KMS-11 (cell line): ENCODE measurements at regions not wholly inside any gene's neighbourhood (a gene's known extent, or its start where the extent isn't known, plus 50 kb on each side); places are given as distances from the start of the nearest gene placed in this dataset.

Source experiments
- H2AFZ ChIP-seq: fragments of 200-600 bp; sonication (generic); 2 replicates; pipeline ENCODE4 v1.6.1; 2016; ENCODE audit warnings: antibody characterized with exemption, mixed run types, low read depth
- H3K27ac ChIP-seq: fragments of 200-600 bp; sonication (generic); 2 replicates; pipeline ENCODE4 v1.6.1; 2016; ENCODE audit warnings: mild to moderate bottlenecking, mixed run types
- H3K27me3 ChIP-seq: fragments of 200-600 bp; sonication (generic); 2 replicates; pipeline ENCODE4 v1.6.1; 2017; ENCODE audit warnings: mild to moderate bottlenecking, low read depth, mixed run types, moderate library complexity; ENCODE audit not compliant: insufficient read depth
- H3K36me3 ChIP-seq: fragments of 200-600 bp; sonication (generic); 2 replicates; pipeline ENCODE4 v1.6.1; 2017; ENCODE audit warnings: mild to moderate bottlenecking, mixed run types; ENCODE audit not compliant: insufficient read depth
- H3K4me1 ChIP-seq: fragments of 200-600 bp; sonication (generic); 2 replicates; pipeline ENCODE4 v1.6.1; 2016; ENCODE audit warnings: mild to moderate bottlenecking, low read depth, mixed run types; ENCODE audit not compliant: poor library complexity, severe bottlenecking
- H3K4me2 ChIP-seq: fragments of 200-600 bp; sonication (generic); 2 replicates; pipeline ENCODE4 v1.7.0; 2016; ENCODE audit warnings: mild to moderate bottlenecking, mixed run types
- H3K4me3 ChIP-seq: fragments of 200-600 bp; sonication (generic); IDR thresholded peaks from 2 replicates; pipeline ENCODE4 v1.6.1; 2017; ENCODE audit warnings: low read depth, low read length, mixed read lengths; ENCODE audit not compliant: insufficient read depth
- H3K79me2 ChIP-seq: fragments of 200-600 bp; sonication (generic); 2 replicates; pipeline ENCODE4 v1.6.1; 2016; ENCODE audit warnings: low read depth, mixed run types; ENCODE audit not compliant: insufficient read depth
- H3K9ac ChIP-seq: fragments of 200-600 bp; sonication (generic); 2 replicates; pipeline ENCODE4 v1.6.1; 2016; ENCODE audit warnings: mild to moderate bottlenecking, mixed run types
- H4K20me1 ChIP-seq: fragments of 200-600 bp; sonication (generic); 2 replicates; pipeline ENCODE4 v1.6.1; 2016; ENCODE audit warnings: mild to moderate bottlenecking, mixed run types; ENCODE audit not compliant: insufficient read depth
- CTCF ChIP-seq: fragments of 200-600 bp; sonication (generic); conservative IDR thresholded peaks from 2 replicates; pipeline ENCODE4 v1.6.1; 2017; ENCODE audit warnings: low read depth, mild to moderate bottlenecking, antibody characterized with exemption, low read length, moderate library complexity, mixed read lengths

GRCh38 chr11:19547044-19547443, 165.6 kb upstream of the NAV2 start:
- H3K4me2 ChIP-seq, result no peak overlapping the region; the same call in 1 of the 2 replicates

GRCh38 chr11:19546325-19546724, 166.3 kb upstream of the NAV2 start:
- Histone ChIP-seq H3K27ac (no peak overlapping the region), H3K79me2 (no peaks in the 10 kb centered on the region), H3K9ac (no peak overlapping the region), H3K27me3 (no peaks in the 10 kb centered on the region), H3K4me1 (peaks cover 43% of the 10 kb centered on the region), H4K20me1 (no peaks in the 10 kb centered on the region), H2AFZ (no peak overlapping the region), H3K4me2 (no peak overlapping the region), H3K4me3 (no peak overlapping the region), H3K36me3 (no peaks in the 10 kb centered on the region)
- no peak for TF ChIP-seq CTCF

More at GRCh38 chr11:19547044-19547443, 165.6 kb upstream of the NAV2 start:
- Histone ChIP-seq H3K4me3 (no peak overlapping the region), H3K9ac (no peak overlapping the region), H3K4me1 (peaks cover 50% of the 10 kb centered on the region), H2AFZ (no peak overlapping the region), H3K27ac (no peak overlapping the region), H3K27me3 (no peaks in the 10 kb centered on the region), H3K36me3 (no peaks in the 10 kb centered on the region), H3K79me2 (no peaks in the 10 kb centered on the region), H4K20me1 (no peaks in the 10 kb centered on the region)
- TF ChIP-seq CTCF, result no peak

DNA sequence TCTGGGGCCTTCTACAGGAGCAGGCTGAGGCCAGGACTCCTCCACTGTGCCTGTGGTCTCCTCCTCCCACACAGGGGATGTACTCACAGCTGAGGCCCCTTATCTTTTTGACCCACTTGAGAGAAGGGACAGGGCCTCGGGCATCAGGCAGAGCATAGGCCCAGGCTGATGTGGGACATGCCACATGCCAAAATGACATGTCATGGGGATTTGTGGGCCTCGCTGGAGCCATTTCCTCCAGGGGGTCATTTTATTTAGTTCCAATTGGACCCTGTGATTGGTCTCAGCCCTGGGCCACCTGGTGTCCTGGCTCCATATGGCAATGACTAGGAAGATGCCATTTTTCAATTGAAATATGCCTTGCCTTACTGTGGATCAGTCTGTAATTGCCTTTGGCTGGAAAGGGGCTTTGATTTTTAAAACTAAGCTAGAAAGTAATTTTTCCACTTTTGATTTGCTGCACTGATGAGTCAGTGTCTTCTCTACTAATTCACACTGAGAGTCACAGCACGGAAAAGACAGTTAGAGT, 171.1 kb upstream of the NAV2 start:
- H3K4me3 ChIP-seq, result no peak overlapping the region
- no peak overlapping the region for H3K4me2 ChIP-seq
- no peaks in the 10 kb centered on the region for H3K36me3 ChIP-seq
- H3K4me1 ChIP-seq, result peaks cover 33% of the 10 kb centered on the region
- no peaks in the 10 kb centered on the region for H3K79me2 ChIP-seq
- no peaks in the 10 kb centered on the region for H3K27me3 ChIP-seq
- H3K9ac ChIP-seq, result no peak overlapping the region
- no peak overlapping the region for H3K27ac ChIP-seq
- no peak overlapping the region for H2AFZ ChIP-seq
- no peak for TF ChIP-seq CTCF
- H4K20me1 ChIP-seq, result no peaks in the 10 kb centered on the region

GRCh38 chr11:19539861-19540260, 172.8 kb upstream of the NAV2 start:
- H3K27me3 ChIP-seq, result no peaks in the 10 kb centered on the region
- H2AFZ ChIP-seq, result no peak overlapping the region
- H3K79me2 ChIP-seq, result no peaks in the 10 kb centered on the region
- H3K36me3 ChIP-seq, result no peaks in the 10 kb centered on the region
- H3K4me3 ChIP-seq, result no peak overlapping the region
- H3K4me2 ChIP-seq, result no peak overlapping the region
- no peak for TF ChIP-seq CTCF
- no peaks in the 10 kb centered on the region for H4K20me1 ChIP-seq
- no peak overlapping the region for H3K9ac ChIP-seq
- peaks cover 16% of the 10 kb centered on the region for H3K4me1 ChIP-seq
- H3K27ac ChIP-seq, result no peak overlapping the region
